ENCODE measurements at regions not wholly inside any gene's neighbourhood (a gene's known extent, or its start where the extent isn't known, plus 50 kb on each side); places are given as distances from the start of the nearest gene placed in this dataset.

DNA sequence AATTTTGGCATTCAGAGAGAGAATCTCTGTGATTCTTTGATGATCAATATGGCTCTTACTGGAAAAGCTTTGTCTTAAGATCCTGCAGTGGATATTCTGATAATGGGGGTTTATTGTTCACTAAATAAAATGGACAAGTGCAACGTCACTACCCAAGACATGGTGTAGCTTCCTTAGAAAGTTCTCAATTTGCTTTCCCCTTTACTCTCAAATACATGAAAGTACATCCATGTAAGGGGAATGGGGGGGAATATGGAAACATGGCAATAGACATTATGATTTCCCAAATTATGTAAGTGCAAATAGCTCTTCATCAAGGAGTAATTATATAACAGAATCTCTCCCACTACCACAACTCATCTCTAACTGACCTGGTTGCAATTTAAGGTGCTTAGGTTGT, 126.3 kb upstream of the DPYD start:
- no peak for TF ChIP-seq POLR2AphosphoS5 (IDR thresholded peaks at IDR 0.05; ENCODE audit: low read depth)
- TF ChIP-seq, protein P1, sequence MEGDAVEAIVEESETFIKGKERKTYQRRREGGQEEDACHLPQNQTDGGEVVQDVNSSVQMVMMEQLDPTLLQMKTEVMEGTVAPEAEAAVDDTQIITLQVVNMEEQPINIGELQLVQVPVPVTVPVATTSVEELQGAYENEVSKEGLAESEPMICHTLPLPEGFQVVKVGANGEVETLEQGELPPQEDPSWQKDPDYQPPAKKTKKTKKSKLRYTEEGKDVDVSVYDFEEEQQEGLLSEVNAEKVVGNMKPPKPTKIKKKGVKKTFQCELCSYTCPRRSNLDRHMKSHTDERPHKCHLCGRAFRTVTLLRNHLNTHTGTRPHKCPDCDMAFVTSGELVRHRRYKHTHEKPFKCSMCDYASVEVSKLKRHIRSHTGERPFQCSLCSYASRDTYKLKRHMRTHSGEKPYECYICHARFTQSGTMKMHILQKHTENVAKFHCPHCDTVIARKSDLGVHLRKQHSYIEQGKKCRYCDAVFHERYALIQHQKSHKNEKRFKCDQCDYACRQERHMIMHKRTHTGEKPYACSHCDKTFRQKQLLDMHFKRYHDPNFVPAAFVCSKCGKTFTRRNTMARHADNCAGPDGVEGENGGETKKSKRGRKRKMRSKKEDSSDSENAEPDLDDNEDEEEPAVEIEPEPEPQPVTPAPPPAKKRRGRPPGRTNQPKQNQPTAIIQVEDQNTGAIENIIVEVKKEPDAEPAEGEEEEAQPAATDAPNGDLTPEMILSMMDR (IDR thresholded peaks at IDR 0.05; ENCODE audit: insufficient read depth, low read length): no peak
